K562 (cell line): ENCODE measurements at regions not wholly inside any gene's neighbourhood (a gene's known extent, or its start where the extent isn't known, plus 50 kb on each side); places are given as distances from the start of the nearest gene placed in this dataset.

Experiments
- ATAC-seq: fragments of 200-7000 bp; cut with Tn5 transposase; 3 replicates; pipeline ENCODE4 v1.9.1; 2020; ENCODE audit warnings: moderate library complexity
- BruUV-seq: library from RNA; stranded (reverse); fragments of 400-500 nt; replicated peaks from 2 replicates; lab custom pipeline; 2021; lab: Mats Ljungman, UMichigan
- CTCF ChIA-PET: fragments of 300-600 bp; formaldehyde crosslinking; extraction: SDS; loops from one replicate; lab custom pipeline; 2021; ENCODE audit warnings: low intra/inter-chr PET ratio; lab: Yijun Ruan, JAX
- POLR2A ChIA-PET: fragments of 300-600, 350-650 bp; sonication (Branson Sonifier 250); formaldehyde crosslinking; extraction: SDS; loops from one replicate; lab custom pipeline; 2021; ENCODE audit warnings: antibody characterized with exemption, inconsistent platforms; lab: Yijun Ruan, JAX
- DNase-seq, 4 experiments: peaks; one replicate each; pipeline versions ENCODE4 v3.0.0 to v3.0.0-alpha.2; 2011 to 2018; ENCODE audit warnings: low spot score in 3 of 4, mixed read lengths in 3 of 4; ENCODE audit errors: extremely low read depth in 1 of 4
- FAIRE-seq: peaks from 2 replicates; lab custom pipeline; 2011; peaks lifted over from hg19 to GRCh38; lab: Jason Lieb, UNC
- H2AFZ ChIP-seq: 2 replicates; pipeline ENCODE4 v1.6.0; 2011; ENCODE audit warnings: low read depth, low read length, control low read depth, inconsistent platforms
- H3K27ac ChIP-seq: fragments of 200-600 bp; 3 replicates; pipeline ENCODE4 v1.8.0; 2011; ENCODE audit warnings: low read depth, mild to moderate bottlenecking, control low read depth, inconsistent platforms, low read length, moderate library complexity, mixed read lengths; ENCODE audit errors: extremely low read depth
- H3K27me3 ChIP-seq, 2 experiments: fragments of 300-600 bp in 1 of 2; 2 replicates in 1 of 2; 3 replicates in 1 of 2; pipeline versions ENCODE4 v1.6.0 to v1.8.0; 2011; ENCODE audit warnings: inconsistent platforms in 2 of 2, low read length in 2 of 2, mild to moderate bottlenecking in 1 of 2, mixed read lengths in 1 of 2, moderate library complexity in 1 of 2; ENCODE audit not compliant: control insufficient read depth in 2 of 2, insufficient read depth in 2 of 2
- H3K36me3 ChIP-seq: fragments of 300-600 bp; 3 replicates; pipeline ENCODE4 v1.8.0; 2011; ENCODE audit warnings: mild to moderate bottlenecking, low read length, inconsistent platforms; ENCODE audit not compliant: control insufficient read depth, insufficient read depth
- H3K4me1 ChIP-seq, 2 experiments: fragments of 200-600 bp in 1 of 2; replicated peaks in 1 of 2; 2 replicates in 1 of 2; 3 replicates in 1 of 2; pipeline versions ENCODE4 v1.5.1 to v1.8.0; 2011; ENCODE audit warnings: inconsistent platforms in 2 of 2, low read length in 2 of 2, mild to moderate bottlenecking in 1 of 2, mixed read lengths in 1 of 2, moderate library complexity in 1 of 2; ENCODE audit not compliant: control insufficient read depth in 2 of 2, insufficient read depth in 2 of 2
- H3K4me2 ChIP-seq: 2 replicates; pipeline ENCODE4 v1.6.1; 2011; ENCODE audit warnings: low read length, control low read depth, inconsistent platforms, mixed read lengths; ENCODE audit not compliant: insufficient read depth
- H3K4me3 ChIP-seq: fragments of 200-600 bp; sonication (generic), shearing (Covaris generic); 2 replicates; pipeline ENCODE4 v1.5.1; 2016; ENCODE audit warnings: control low read depth, inconsistent platforms
- H3K79me2 ChIP-seq: fragments of 200-600 bp; 3 replicates; pipeline ENCODE4 v1.8.0; 2011; ENCODE audit warnings: low read length, inconsistent platforms; ENCODE audit not compliant: control insufficient read depth, insufficient read depth
- H3K9ac ChIP-seq, 2 experiments: 2 replicates each; pipeline versions ENCODE4 v1.6.0 to v1.6.1; 2011; ENCODE audit warnings: low read depth in 2 of 2, low read length in 2 of 2, control low read depth in 1 of 2, inconsistent platforms in 1 of 2, mild to moderate bottlenecking in 1 of 2, mixed read lengths in 1 of 2; ENCODE audit not compliant: insufficient read depth in 1 of 2
- H3K9me1 ChIP-seq: one replicate; pipeline ENCODE4 v1.6.0; 2011; ENCODE audit warnings: inconsistent platforms, mild to moderate bottlenecking, low read length, moderate library complexity; ENCODE audit not compliant: control insufficient read depth, insufficient read depth
- H3K9me3 ChIP-seq: replicated peaks from 2 replicates; pipeline ENCODE4 v1.5.1; 2011; ENCODE audit warnings: low read depth, low read length, inconsistent platforms; ENCODE audit not compliant: control insufficient read depth, insufficient read depth
- H4K20me1 ChIP-seq: replicated peaks from 2 replicates; pipeline ENCODE4 v1.6.1; 2011; ENCODE audit warnings: low read length, inconsistent platforms, mixed read lengths; ENCODE audit not compliant: control insufficient read depth, insufficient read depth
- ATF6 ChIP-seq: sonication (generic); formaldehyde crosslinking; IDR thresholded peaks from 2 replicates; pipeline ENCODE4 v1.4.0; 2020; ENCODE audit warnings: mild to moderate bottlenecking, missing genetic modification reagents
- ATF7 ChIP-seq: fragments of 450-650 bp; IDR thresholded peaks from 2 replicates; pipeline ENCODE4 v1.7.1; 2014; ENCODE audit warnings: mild to moderate bottlenecking, moderate library complexity
- CEBPB ChIP-seq: fragments of 450-650 bp; IDR thresholded peaks from 2 replicates; pipeline ENCODE4 v1.6.1; 2016; ENCODE audit warnings: missing genetic modification characterization, missing compliant biosample characterization
- CREB1 ChIP-seq, 2 experiments: sonication (generic) in 1 of 2; formaldehyde crosslinking in 1 of 2; IDR thresholded peaks; 2 replicates each; pipeline versions ENCODE4 v1.6.1 to v1.8.0; 2012 to 2022; ENCODE audit warnings: inconsistent platforms in 1 of 2, mild to moderate bottlenecking in 1 of 2, missing genetic modification reagents in 1 of 2, moderate library complexity in 1 of 2
- CTCF ChIP-seq, 3 experiments: IDR thresholded peaks in 2 of 3; conservative IDR thresholded peaks in 1 of 3; 2 replicates each; pipeline ENCODE4 v1.5.1; 2011 to 2012; ENCODE audit warnings: low read length in 3 of 3, mild to moderate bottlenecking in 3 of 3, control low read depth in 2 of 3, improper control_type of control experiment in 1 of 3, inconsistent platforms in 1 of 3, low read depth in 1 of 3, mixed read lengths in 1 of 3, moderate library complexity in 1 of 3; ENCODE audit not compliant: insufficient read depth in 2 of 3
- JUNB ChIP-seq: fragments of 450-650 bp; formaldehyde crosslinking; conservative IDR thresholded peaks from 2 replicates; pipeline ENCODE4 v1.4.0; 2020; ENCODE audit warnings: mild to moderate bottlenecking
- JUND ChIP-seq, 2 experiments: IDR thresholded peaks; 2 replicates in 1 of 2; 3 replicates in 1 of 2; pipeline ENCODE4 v1.6.1; 2011; ENCODE audit warnings: borderline replicate concordance in 2 of 2, low read depth in 2 of 2, low read length in 2 of 2, improper control_type of control experiment in 1 of 2, missing biosample characterization in 1 of 2, missing genetic modification characterization in 1 of 2, missing genetic modification reagents in 1 of 2
- MECOM ChIP-seq: fragments of 250-450 bp; sonication (Bioruptor Pico); IDR thresholded peaks from 2 replicates; pipeline ENCODE4 v1.8.0; 2022; ENCODE audit warnings: inconsistent platforms
- MED1 ChIP-seq: sonication (generic); formaldehyde crosslinking; IDR thresholded peaks from 2 replicates; pipeline ENCODE4 v1.8.1; 2023; ENCODE audit warnings: missing genetic modification reagents, borderline replicate concordance
- NFIX ChIP-seq: fragments of 250-450 bp; sonication (Bioruptor Pico); IDR thresholded peaks from 2 replicates; pipeline ENCODE4 v1.4.0; 2020; ENCODE audit warnings: low read depth, mild to moderate bottlenecking, moderate library complexity
- PREB ChIP-seq: sonication (generic); formaldehyde crosslinking; IDR thresholded peaks from 2 replicates; pipeline ENCODE4 v1.8.1; 2023; ENCODE audit warnings: mild to moderate bottlenecking, missing genetic modification reagents
- SIN3A ChIP-seq, 2 experiments: fragments of 150-350 bp in 1 of 2; IDR thresholded peaks; 2 replicates each; pipeline ENCODE4 v1.6.1; 2011 to 2016; ENCODE audit warnings: borderline replicate concordance in 2 of 2, low read depth in 2 of 2, low read length in 2 of 2, mild to moderate bottlenecking in 2 of 2, moderate library complexity in 2 of 2; ENCODE audit not compliant: control insufficient read depth in 1 of 2
- SOX6 ChIP-seq: fragments of 450-650 bp; IDR thresholded peaks from 2 replicates; pipeline ENCODE4 v1.6.1; 2014; ENCODE audit warnings: mild to moderate bottlenecking
- U2AF2 ChIP-seq: fragments of 200-400 bp; formaldehyde crosslinking; optimal IDR thresholded peaks from 2 replicates; pipeline ENCODE3; 2017; ENCODE audit warnings: low read depth, mild to moderate bottlenecking, low read length
- ZNF174 ChIP-seq: fragments of 250-450 bp; sonication (Bioruptor Pico); IDR thresholded peaks from 2 replicates; pipeline ENCODE4 v1.4.0; 2020; ENCODE audit warnings: mild to moderate bottlenecking
- ZNF239 ChIP-seq: fragments of 250-450 bp; sonication (Bioruptor Pico); IDR thresholded peaks from 2 replicates; pipeline ENCODE4 v1.4.0; 2020; ENCODE audit warnings: mild to moderate bottlenecking
- WGBS: fragments of 100-300 bp; shearing (Covaris generic); methylation state at CpG from one replicate; pipeline ENCODE4 v1.1.6; 2016; ENCODE audit warnings: low coverage, mixed read lengths; ENCODE audit not compliant: insufficient coverage; ENCODE audit errors: missing lambda C conversion rate; 5-methylcytosine and 5-hydroxymethylcytosine counted together
- in situ Hi-C: fragments of 300-500 bp; cut with MboI; formaldehyde crosslinking; loops from 4 replicates; pipeline ENCODE4 v1.15.0; 2018; ENCODE audit warnings: inconsistent platforms, mixed read lengths
- intact Hi-C: fragments of 100-400 bp; cut with micrococcal nuclease; formaldehyde crosslinking; loops from 2 replicates; pipeline ENCODE4 v1.14.2; 2022

GRCh38 chr3:103767635-103768034, 1332.8 kb downstream of the ZPLD1 start (continued):
- no peak for TF ChIP-seq PREB (CRISPR knock-in tag)
- TF ChIP-seq ZNF239 (CRISPR knock-in tag), result no peak
- no peak for TF ChIP-seq CREB1 (IDR thresholded peaks at IDR 0.05)
- TF ChIP-seq CREB1 (CRISPR knock-in tag; IDR thresholded peaks at IDR 0.05), result no peak
- TF ChIP-seq ATF6 (CRISPR knock-in tag), result no peak
- TF ChIP-seq U2AF2, result no peak

- H2AFZ ChIP-seq, result no peak overlapping the region
- no peaks in the 10 kb centered on the region for H3K4me1 ChIP-seq
- no peak for ATAC-seq
- H3K4me3 ChIP-seq, result no peak overlapping the region
- H3K27ac ChIP-seq, result no peak overlapping the region
- in situ Hi-C loops (no loop called here), intact Hi-C loops (no loop called here)
- H3K27me3 ChIP-seq, result no peaks in the 10 kb centered on the region
- H3K4me2 ChIP-seq, result no peak overlapping the region
- no TSS peak for BruUV-seq
- H3K9me3 ChIP-seq, result no peaks in the 10 kb centered on the region
- H3K79me2 ChIP-seq, result no peaks in the 10 kb centered on the region
- FAIRE-seq, result no peak
- no peak overlapping the region for H3K9ac ChIP-seq
- 0% methylated on average over 2 of the region's 2 CpGs for WGBS
- no peak for DNase-seq
- ChIA-PET POLR2A (no interaction called here), CTCF (no interaction called here)
- no peaks in the 10 kb centered on the region for H4K20me1 ChIP-seq
- no peaks in the 10 kb centered on the region for H3K36me3 ChIP-seq
- H3K9me1 ChIP-seq, result no peaks in the 10 kb centered on the region
- TF ChIP-seq JUND (IDR thresholded peaks at IDR 0.05; ENCODE audit: borderline replicate concordance, low read depth, low read length) (no peak), JUND (tag; IDR thresholded peaks at IDR 0.05; ENCODE audit: borderline replicate concordance, low read depth, low read length) (no peak), CEBPB (tag) (no peak), MECOM (CRISPR knock-in tag) (no peak), SOX6 (no peak), ZNF174 (no peak), JUNB (no peak), NFIX (CRISPR knock-in tag) (no peak), MED1 (CRISPR knock-in tag) (no peak), ATF7 (no peak), SIN3A (IDR thresholded peaks at IDR 0.05; ENCODE audit: borderline replicate concordance in 2 of 2, control insufficient read depth in 1 of 2, low read depth in 2 of 2, low read length in 2 of 2) (no peak), CTCF (IDR thresholded peaks at IDR 0.05 in 2 of 3, conservative IDR thresholded peaks at IDR 0.05 in 1 of 3; ENCODE audit: insufficient read depth in 2 of 3, low read depth in 1 of 3, low read length in 3 of 3) (no peak)
Measured at GRCh38 chr3:103785017-103785416, 1350.2 kb downstream of the ZPLD1 start.
